GM10248 (cell line): ENCODE measurements at regions not wholly inside any gene's neighbourhood (a gene's known extent, or its start where the extent isn't known, plus 50 kb on each side); places are given as distances from the start of the nearest gene placed in this dataset.
"Not testable (repeated sequence)": the region's sequence is repeated elsewhere in the genome, so short reads cannot be mapped to it uniquely, and the experiment has no call there.

Experiments used
- CTCF ChIA-PET: fragments of 300-600 bp; sonication (Branson Sonifier 250); formaldehyde crosslinking; extraction: SDS; loops from one replicate; lab custom pipeline; 2021; ENCODE audit warnings: antibody characterized with exemption; lab: Yijun Ruan, JAX
- POLR2A ChIA-PET: fragments of 350-650 bp; sonication (Branson Sonifier 250); formaldehyde crosslinking; extraction: SDS; loops from one replicate; lab custom pipeline; 2020; ENCODE audit warnings: antibody characterized with exemption; lab: Yijun Ruan, JAX
- DNase-seq: peaks from one replicate; pipeline ENCODE4 v3.0.0; 2012; ENCODE audit errors: extremely low spot score
- TF ChIP-seq, protein P1 (sequence below): IDR thresholded peaks from 2 replicates; pipeline ENCODE4 v1.5.1; 2012; ENCODE audit warnings: mild to moderate bottlenecking, low read depth; ENCODE audit errors: extremely low read depth, missing control alignments, control extremely low read depth

DNA sequence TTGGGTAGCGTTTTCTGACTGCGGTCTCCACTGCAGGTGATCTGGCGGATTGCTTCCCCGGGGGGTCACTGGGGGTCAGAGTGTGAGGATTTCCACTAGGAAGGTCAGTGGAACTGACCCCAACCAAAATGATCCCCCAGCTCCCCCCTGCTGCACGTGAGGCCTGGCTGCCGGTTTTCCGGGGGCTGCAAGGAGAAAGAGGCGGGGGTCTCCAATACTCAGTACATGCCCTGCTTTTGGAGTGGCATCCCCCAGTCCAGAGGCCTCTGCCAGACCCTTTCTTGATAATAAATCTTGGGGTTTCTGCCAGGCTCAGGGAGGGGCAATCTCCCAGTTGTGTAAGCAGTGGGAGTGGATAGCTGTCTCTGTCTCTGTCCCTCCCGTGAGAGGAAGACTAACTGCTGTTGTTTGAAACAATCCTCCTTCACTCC is 71.5 kb upstream of the RTL6 start:
- DNase-seq = no peak
- ChIA-PET POLR2A (no interaction called here), CTCF (interaction anchor here (1.5 kb wide), 1 partner anchor 576 kb away, joined by 5 read pairs; no protein-coding TSS in a partner anchor)
- TF ChIP-seq, protein P1, sequence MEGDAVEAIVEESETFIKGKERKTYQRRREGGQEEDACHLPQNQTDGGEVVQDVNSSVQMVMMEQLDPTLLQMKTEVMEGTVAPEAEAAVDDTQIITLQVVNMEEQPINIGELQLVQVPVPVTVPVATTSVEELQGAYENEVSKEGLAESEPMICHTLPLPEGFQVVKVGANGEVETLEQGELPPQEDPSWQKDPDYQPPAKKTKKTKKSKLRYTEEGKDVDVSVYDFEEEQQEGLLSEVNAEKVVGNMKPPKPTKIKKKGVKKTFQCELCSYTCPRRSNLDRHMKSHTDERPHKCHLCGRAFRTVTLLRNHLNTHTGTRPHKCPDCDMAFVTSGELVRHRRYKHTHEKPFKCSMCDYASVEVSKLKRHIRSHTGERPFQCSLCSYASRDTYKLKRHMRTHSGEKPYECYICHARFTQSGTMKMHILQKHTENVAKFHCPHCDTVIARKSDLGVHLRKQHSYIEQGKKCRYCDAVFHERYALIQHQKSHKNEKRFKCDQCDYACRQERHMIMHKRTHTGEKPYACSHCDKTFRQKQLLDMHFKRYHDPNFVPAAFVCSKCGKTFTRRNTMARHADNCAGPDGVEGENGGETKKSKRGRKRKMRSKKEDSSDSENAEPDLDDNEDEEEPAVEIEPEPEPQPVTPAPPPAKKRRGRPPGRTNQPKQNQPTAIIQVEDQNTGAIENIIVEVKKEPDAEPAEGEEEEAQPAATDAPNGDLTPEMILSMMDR = no peak

DNA sequence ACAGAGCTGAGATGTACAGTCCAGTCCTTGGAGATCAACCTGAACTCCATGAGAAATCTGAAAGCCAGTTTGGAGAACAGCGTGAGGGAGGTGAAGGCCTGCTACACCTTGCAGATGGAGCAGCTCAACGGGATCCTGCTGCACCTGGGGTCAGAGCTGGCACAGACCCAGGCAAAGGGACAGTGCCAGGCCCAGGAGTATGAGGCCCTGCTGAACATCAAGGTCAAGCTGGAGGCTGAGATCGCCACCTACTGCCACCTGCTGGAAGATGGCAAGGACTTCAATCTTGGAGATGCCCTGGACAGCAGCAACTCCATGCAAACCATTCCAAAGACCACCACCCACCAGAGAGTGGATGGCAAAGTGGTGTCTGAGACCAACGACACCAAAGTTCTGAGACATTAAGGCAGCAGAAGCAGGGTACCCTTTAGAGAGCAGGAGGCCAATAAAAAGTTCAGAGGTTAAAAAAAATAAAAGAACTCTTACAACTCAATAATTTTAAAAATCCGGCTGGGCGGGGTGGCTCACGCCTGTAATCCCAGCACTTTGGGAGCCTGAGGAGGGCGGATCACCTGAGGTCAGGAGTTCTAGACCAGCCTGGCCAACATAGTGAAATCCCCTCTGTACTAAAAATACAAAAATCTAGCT is 69.9 kb upstream of the RTL6 start:
- POLR2A ChIA-PET = no interaction called here
- CTCF ChIA-PET = interaction anchor here (0.9 to 2.4 kb wide), 14 partner anchors 9 to 685 kb away, joined by 3 to 12 read pairs (median 4); no protein-coding TSS in a partner anchor
- TF ChIP-seq, protein P1 = peak; percentile 63
- no peak for DNase-seq

DNA sequence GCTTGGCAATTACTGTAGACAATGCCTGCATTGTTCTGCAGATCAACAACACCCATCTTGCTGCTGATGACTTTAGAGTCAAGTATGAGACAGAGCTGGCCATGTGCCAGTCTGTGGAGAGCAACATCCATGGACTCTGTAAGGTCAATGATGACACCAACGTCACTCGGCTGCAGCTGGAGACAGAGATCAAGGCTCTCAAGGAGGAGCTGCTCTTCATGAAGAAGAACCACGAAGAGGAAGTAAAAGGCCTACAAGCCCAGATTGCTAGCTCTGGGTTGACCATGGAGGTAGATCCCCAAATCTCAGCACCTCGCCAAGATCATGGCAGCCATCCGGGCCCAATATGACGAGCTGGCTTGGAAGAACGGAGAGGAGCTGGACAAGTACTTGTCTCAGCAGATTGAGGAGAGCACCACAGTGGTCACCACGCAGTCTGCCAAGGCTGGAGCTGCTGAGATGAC is 69.4 kb upstream of the RTL6 start:
- CTCF ChIA-PET = interaction anchor here (0.9 to 2.4 kb wide), 15 partner anchors 9 to 684 kb away, joined by 3 to 12 read pairs (median 3); no protein-coding TSS in a partner anchor
- DNase-seq, POLR2A ChIA-PET: not testable (repeated sequence)

DNA sequence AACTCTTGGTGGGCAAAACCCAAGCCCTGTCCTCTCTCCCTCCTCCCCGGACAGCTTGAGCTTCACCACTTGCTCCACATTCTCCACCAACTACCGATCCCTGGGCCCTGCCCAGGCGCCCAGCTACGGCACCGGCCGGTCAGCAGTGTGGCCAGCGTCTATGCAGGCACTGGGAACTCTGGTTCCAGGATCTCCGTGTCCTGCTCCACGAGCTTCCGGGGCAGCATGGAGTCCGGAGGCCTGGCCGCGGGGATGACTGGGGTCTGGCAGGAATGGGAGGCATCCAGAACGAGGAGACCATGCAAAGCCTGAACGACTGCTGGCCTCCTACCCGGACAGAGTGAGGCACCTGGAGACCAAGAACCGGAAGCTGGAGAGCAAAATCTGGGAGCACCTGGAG is 68.9 kb upstream of the RTL6 start:
- CTCF ChIA-PET = interaction anchor here (1.0 to 2.4 kb wide), 8 partner anchors 8 to 684 kb away, joined by 3 to 12 read pairs (median 4); no protein-coding TSS in a partner anchor
- TF ChIP-seq, protein P1 = no peak
- no peak for DNase-seq
- POLR2A ChIA-PET = no interaction called here

DNA sequence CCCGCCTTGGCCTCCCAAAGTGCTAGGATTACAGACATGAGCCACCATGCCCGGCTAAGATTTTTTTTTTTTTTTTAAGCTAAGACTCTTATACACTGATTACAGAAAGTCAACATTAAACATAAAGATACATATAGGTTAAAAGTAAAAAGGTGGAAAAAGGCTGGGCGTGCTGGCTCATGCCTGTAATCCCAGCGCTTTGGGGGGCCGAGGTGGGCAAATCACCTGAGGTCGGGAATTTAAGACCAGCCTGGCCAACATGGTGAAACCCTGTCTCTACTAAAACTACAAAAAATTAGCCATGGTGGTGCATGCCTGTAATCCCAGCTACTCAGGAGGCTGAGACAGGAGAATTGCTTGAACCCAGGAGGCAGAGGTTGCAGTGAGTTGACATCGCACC is 64.6 kb upstream of the RTL6 start:
- not testable (repeated sequence) for DNase-seq
- ChIA-PET CTCF (interaction anchor here (1.0 kb wide), 1 partner anchor 569 kb away, joined by 3 read pairs; no protein-coding TSS in a partner anchor), POLR2A (interaction anchor here (0.7 kb wide), 1 partner anchor 218 kb away, joined by 5 read pairs; no protein-coding TSS in a partner anchor)

DNA sequence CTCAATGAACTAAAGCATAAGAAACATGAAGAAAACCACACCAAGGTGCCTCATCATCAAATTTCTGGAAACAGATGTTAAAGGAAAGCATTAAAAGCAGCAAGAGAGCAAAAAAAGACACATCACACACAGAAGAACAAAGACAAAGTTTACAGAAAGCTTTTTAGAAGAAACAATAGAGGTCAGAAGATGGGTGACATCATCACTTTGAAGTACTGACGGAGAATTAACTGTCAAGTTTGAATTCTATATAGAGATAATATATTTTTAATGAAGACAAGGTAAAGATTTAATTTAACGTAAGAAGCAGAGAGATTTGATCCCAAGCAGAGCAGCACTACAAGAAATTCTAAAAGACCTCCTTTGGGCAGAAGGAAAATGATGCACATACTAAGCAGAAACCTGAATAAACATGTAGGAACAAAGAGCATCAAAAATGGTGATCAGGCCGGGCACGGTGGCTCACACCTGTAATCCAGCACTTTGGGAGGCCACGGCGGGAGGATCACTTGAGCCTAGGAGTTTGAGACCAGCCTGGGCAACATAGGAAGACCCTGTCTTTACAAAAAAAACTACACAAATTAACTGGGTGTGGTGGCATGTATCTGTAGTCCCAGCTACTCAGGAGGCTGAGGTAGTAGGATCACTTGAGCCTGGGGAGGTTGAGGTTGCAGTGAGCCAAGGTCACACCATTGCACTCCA is 63.3 kb upstream of the RTL6 start:
- POLR2A ChIA-PET = no interaction called here
- no peak for DNase-seq
- TF ChIP-seq, protein P1 = no peak
- CTCF ChIA-PET = no interaction called here

DNA sequence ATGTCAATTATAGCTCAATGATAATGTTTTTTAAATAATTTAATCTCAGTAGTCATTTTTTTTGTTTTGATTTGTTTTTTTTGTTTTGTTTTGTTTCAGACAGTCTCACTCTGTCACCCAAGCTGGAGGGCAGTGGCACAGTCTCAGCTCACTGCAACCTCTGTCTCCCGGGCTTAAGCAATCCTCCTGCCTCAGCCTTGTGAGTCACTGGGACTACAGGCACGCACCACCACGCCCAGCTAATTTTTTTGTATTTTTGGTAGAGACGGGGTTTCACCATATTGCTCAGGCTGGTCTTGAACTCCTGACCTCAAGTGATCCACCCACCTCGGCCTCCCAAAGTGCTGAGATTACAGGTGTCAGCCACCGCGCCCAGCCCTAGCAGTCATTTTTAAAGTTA is 60.6 kb upstream of the RTL6 start:
- DNase-seq, POLR2A ChIA-PET: not testable (repeated sequence)
- CTCF ChIA-PET = interaction anchor here (0.9 to 1.2 kb wide), 3 partner anchors 8 to 385 kb away, joined by 3 read pairs; no protein-coding TSS in a partner anchor

DNA sequence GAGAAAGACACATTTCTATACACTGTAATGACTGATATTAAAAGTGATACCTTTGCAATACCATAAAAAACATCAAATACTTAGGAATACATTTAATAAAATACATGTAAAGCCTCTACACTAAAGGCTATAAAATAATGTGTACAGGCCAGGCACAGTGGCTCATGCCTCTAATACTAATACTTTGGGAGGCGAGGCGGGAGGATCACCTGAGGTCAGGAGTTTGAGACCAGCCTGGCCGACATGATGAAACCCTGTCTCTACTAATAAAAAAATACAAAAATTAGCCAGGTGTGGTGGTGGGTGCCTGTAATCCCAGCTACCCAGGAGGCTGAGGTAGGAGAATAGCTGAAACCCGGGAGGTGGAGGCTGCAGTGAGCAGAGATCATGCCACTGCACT is 59.8 kb upstream of the RTL6 start:
- CTCF ChIA-PET = interaction anchor here (1.0 to 1.2 kb wide), 3 partner anchors 9 to 384 kb away, joined by 3 read pairs; no protein-coding TSS in a partner anchor
- POLR2A ChIA-PET, DNase-seq: not testable (repeated sequence)
